GM12891 (cell line): ENCODE measurements at regions not wholly inside any gene's neighbourhood (a gene's known extent, or its start where the extent isn't known, plus 50 kb on each side); places are given as distances from the start of the nearest gene placed in this dataset.

Source experiments
- POLR2A ChIP-seq: IDR thresholded peaks from 2 replicates; pipeline ENCODE4 v1.6.1; 2011; ENCODE audit warnings: low read depth, low read length, control low read depth
- POLR2AphosphoS5 ChIP-seq: IDR thresholded peaks from 2 replicates; pipeline ENCODE4 v1.6.1; 2011; ENCODE audit warnings: low read depth, low read length, control low read depth

GRCh38 chr1:31517301-31517700 lies 59.0 kb upstream of the TINAGL1 start:
- TF ChIP-seq POLR2A (no peak), POLR2AphosphoS5 (no peak)
